ENCODE measurements at regions not wholly inside any gene's neighbourhood (a gene's known extent, or its start where the extent isn't known, plus 50 kb on each side); places are given as distances from the start of the nearest gene placed in this dataset.

- TF ChIP-seq, protein P1, sequence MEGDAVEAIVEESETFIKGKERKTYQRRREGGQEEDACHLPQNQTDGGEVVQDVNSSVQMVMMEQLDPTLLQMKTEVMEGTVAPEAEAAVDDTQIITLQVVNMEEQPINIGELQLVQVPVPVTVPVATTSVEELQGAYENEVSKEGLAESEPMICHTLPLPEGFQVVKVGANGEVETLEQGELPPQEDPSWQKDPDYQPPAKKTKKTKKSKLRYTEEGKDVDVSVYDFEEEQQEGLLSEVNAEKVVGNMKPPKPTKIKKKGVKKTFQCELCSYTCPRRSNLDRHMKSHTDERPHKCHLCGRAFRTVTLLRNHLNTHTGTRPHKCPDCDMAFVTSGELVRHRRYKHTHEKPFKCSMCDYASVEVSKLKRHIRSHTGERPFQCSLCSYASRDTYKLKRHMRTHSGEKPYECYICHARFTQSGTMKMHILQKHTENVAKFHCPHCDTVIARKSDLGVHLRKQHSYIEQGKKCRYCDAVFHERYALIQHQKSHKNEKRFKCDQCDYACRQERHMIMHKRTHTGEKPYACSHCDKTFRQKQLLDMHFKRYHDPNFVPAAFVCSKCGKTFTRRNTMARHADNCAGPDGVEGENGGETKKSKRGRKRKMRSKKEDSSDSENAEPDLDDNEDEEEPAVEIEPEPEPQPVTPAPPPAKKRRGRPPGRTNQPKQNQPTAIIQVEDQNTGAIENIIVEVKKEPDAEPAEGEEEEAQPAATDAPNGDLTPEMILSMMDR (conservative IDR thresholded peaks at IDR 0.05; ENCODE audit: low read depth, low read length), result no peak
- TF ChIP-seq EZH2 (IDR thresholded peaks at IDR 0.05; ENCODE audit: borderline replicate concordance, low read depth, low read length, poor library complexity, severe bottlenecking), result no peak
Observed at GRCh38 chr7:131194070-131194865, 133.4 kb upstream of the MKLN1 start.

Measured in A673 (cell line).